Mucosa of gallbladder (tissue), 1 donor: ENCODE measurements at regions not wholly inside any gene's neighbourhood (a gene's known extent, or its start where the extent isn't known, plus 50 kb on each side); places are given as distances from the start of the nearest gene placed in this dataset.

Experiments used
- DNase-seq: peaks from one replicate; pipeline ENCODE4 v3.0.0-alpha.2; 2020; ENCODE audit warnings: low spot score
- donor health status: DM: no; HTN: no; CAD: no.

DNA sequence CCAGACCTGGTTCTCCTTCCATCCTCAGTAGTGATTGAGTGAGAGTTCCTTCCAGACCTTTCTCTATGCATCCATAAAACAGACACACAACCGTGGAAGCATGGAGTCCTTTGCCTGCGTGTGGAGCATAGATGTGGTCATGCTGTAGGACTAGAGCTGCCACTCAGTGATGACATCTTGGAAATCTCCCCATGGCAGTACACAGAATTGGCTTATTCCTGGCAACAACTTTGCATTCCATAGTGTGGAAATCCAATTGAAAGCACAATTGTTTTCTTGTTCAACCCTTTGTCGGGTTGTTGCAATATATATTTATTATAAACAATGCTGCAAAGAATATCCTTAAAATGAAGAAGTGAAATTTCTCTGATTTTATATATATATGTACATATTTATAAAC, 547.8 kb downstream of the CDH26 start:
- no peak for DNase-seq

- no peak for DNase-seq
Measured at GRCh38 chr20:60507087-60507694, 549.0 kb downstream of the CDH26 start.

DNA sequence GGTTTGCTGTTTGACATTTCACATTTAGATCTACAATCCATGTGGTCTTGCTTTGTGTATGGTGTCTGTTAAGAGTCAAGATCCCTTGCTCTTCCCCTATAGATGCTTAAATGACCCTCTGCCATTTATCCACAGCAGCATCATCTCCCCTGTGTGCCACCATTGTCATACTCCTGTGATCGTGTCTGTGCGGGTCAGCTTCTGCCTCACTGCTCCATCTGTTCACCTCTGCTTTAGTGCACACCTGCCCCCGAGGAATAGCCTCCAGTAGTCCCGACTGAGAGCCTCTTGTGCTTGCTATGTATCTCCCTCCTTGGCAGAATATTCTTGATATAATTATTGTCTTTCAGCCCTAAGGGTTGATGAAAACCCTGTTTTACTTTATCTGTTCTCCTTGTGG, 551.2 kb downstream of the CDH26 start:
- no peak for DNase-seq

GRCh38 chr20:60510356-60510755, 552.1 kb downstream of the CDH26 start:
- no peak for DNase-seq

DNA sequence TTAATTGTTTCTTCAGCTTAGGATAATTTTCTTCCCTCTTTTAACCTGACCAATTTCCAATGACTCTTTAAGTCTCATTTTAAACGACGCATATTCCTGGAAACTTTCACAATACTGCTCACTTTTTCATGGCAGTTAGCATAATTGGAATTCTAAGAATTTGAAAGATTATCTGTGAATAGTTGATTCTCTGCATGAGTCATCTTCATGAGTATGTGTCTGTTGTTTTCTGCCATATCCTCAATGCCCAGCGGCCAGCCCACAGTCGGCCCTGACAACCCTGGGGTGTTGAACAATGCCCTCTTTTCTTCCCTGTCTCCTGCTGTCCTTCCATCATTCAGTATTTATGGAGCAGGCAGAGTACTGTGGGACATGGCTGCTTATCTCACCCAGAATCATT, 554.2 kb downstream of the CDH26 start:
- DNase-seq = no peak

DNA sequence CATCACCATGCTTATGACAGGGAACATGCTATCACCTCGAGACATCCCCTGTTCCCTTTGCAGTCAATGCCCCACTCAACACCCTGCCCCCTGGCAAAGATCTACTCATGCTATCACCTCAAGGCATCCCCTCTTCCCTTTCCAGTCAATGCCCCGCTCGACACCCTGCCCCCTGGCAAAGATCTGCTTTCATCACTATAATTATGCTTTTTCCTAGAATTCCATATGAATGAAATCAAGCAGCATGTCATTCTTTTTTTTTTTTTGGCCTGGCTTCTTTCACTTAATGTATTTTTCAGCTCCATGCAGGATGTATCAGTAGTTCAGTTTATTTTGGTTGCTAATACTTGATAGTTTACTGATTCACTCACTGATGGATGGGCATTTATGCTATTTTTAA, 554.9 kb downstream of the CDH26 start:
- no peak for DNase-seq

GRCh38 chr20:60516442-60516841, 558.2 kb downstream of the CDH26 start:
- no peak for DNase-seq

DNA sequence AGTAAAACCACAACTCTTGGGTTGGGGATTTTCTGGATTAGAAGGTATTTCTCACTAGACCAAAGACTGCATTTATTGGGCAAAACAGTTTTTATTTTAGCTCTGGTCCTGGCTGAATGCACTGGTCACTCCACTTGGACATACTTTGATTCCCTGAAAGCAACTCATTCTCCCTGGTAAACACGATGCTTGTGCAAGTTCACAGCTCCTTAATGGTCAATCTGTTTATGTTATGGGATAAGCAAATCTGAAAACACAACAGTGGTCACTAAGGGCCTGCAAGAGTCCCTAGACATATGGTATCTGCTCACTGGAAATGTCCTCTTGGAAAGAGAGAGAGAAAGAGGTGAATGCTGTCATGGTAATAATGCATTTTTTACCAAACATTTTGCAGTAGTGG, 559.8 kb downstream of the CDH26 start:
- no peak for DNase-seq

GRCh38 chr20:60525397-60525796, 567.2 kb downstream of the CDH26 start:
- no peak for DNase-seq

- DNase-seq = no peak
Measured at GRCh38 chr20:60527656-60528055, 569.4 kb downstream of the CDH26 start.

DNA sequence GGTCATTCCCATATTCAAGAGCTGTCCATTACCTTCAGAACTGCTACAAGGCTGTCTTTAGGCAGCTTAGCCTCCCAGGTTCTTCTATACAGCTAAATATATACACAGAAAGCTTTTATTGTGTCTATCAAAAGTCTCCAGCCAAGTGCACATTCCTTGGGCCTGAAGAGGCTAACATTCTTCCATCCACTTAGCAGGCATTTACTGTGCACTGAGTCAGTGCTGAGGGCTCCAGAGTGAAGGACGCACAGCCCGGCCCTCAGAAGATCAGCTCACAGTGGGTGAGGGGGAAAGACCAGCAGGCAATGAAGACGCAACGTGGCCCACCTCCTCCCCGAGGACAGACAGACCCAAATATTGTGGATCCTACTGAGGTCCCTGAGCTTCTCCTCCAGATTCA, 569.9 kb downstream of the CDH26 start:
- DNase-seq = no peak

- no peak for DNase-seq
Measured at GRCh38 chr20:60529149-60529548, 570.9 kb downstream of the CDH26 start.

- no peak for DNase-seq
Measured at GRCh38 chr20:60535211-60535610, 577.0 kb downstream of the CDH26 start.

GRCh38 chr20:60540591-60540990, 582.4 kb downstream of the CDH26 start:
- no peak for DNase-seq

GRCh38 chr20:60541991-60542390, 583.8 kb downstream of the CDH26 start:
- DNase-seq = no peak

- DNase-seq = no peak
Measured at GRCh38 chr20:60543598-60543997, 585.4 kb downstream of the CDH26 start.

- no peak for DNase-seq
Measured at GRCh38 chr20:60553095-60553494, 594.9 kb downstream of the CDH26 start.

DNA sequence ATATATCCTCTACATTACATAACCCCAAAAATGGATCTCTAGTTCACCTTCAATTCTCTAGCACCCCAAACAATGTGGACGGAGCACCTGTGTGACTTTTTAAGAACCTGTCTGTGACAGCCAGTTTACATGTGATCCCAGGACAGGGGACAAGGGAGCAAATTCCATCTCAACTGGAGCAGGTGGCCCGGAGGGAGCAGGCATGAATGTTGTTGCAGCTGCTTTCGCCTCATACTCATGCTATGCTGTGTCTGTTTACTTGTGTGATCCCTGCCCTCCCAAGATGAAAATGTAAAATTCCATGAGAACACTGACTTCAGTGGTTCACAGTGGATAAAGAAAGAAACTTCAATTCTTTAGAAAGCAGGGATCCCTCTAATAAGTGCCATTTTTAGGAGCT, 600.3 kb downstream of the CDH26 start:
- DNase-seq = no peak

DNA sequence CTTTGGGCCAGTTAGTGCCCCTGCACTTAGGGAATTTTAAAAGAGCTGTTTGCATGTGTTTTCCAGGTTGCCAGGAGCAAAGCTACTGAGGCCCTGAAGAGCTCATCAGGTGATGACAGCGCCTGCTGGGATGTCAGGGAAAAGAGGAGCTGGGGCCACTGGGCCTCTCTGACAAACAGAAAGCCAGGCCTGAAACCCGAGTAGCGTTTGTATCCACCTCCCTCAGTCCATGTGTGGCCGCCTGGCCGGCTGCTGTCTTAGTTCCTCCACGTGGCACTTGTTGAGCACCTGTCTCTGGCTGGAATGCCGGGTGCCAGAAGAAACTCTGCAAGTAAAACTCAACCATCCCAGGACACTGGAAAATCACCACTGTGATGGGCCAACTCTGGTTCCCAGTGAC, 601.2 kb downstream of the CDH26 start:
- no peak for DNase-seq

DNA sequence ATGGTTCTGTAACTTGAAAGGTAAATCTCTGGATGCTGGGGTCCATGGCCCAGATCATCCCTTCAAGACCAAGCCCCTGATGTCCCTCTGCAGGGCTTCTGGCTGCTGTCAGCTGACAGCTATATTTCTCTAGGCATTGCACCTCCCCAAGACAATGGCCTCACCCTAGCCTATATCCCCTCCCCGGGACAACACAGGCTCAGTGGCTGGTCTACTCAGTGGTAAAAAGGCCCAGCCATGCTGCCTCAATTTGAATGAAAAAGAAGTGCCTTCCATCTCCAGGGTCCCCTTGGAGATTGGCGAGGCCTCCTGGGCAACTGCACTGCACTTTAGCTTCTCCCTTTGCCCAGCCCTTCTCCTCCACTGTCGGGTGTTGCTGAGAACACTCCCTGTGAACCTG, 602.8 kb downstream of the CDH26 start:
- DNase-seq = no peak

GRCh38 chr20:60565083-60565482, 606.9 kb downstream of the CDH26 start:
- no peak for DNase-seq

DNA sequence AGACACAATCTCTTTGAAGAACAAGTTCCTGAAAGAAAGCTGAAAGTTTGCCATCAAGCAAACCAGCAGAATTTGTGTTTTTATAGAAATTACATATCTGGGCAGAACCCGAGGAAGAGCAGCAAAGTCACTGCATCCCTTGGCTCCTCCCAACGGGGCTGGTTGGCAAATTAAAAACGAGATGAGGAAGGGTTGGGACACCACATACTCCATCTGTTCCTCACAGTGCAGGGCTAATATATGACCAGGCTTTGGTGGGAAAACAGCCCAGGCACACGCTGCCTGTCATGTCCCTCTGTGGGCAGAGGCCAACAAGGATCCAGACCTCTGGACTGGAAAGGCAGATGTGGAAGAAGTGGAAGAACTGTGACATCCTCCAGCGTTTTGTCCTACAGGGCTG, 607.3 kb downstream of the CDH26 start:
- DNase-seq = no peak

GRCh38 chr20:60569116-60569515, 610.9 kb downstream of the CDH26 start:
- DNase-seq = no peak

DNA sequence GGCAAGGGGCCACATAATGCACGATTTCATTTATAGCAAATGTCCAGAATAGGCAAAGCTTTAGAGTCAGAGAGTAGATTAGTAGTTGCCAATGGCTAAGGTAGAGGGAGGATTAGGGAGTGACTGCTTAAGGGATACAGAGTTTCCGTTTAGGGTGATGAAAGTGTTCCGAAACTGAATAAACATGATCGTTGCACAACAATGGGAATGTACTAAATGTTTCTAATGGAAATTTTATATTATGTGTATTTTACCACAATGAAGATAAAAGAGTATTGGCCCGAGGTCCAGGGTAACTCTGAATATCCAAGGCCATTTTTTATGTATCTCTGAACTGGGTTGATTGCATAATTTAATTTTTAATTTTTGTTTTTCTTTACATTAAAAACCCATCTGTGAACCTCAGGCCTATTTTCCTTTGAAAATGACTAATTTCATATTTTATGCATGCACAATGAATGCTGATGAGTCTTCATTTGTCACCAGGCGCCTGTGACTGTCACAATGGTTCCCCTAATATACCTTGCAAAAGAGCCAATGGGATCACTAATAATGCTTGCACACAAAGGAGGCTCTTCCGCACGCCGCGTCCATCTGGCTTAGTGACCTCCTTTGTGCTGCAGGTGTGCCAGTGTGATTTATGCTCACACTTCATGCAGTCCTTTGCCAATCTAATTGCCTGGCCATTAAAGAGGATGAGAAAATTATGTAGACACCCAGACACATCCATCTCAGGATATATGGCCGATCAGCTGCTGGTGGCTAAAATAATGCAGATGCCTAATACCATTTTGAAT, 612.5 kb downstream of the CDH26 start:
- DNase-seq = no peak
